Right lobe of liver (tissue), 6 donors: ENCODE measurements at regions not wholly inside any gene's neighbourhood (a gene's known extent, or its start where the extent isn't known, plus 50 kb on each side); places are given as distances from the start of the nearest gene placed in this dataset.

ENCODE experiments used
- ATAC-seq, 4 donors: fragments of 200-7000 bp; cut with Tn5 transposase; one replicate each; pipeline ENCODE4 v1.9.1; 2020; ENCODE audit warnings: mild to moderate bottlenecking in 4 of 4, moderate library complexity in 4 of 4
- DNase-seq, 3 donors: peaks; one replicate each; pipeline ENCODE4 v3.0.0-alpha.2; 2020
- H3K27ac ChIP-seq, 3 donors: fragments of 200-600 bp; one replicate each; pipeline ENCODE4 v1.8.0; 2022
- H3K27me3 ChIP-seq, 2 donors: fragments of 200-600 bp; one replicate each; pipeline ENCODE4 v1.8.0; 2022
- H3K36me3 ChIP-seq, 4 donors: fragments of 200-600 bp; sonication (generic) in 1 of 4; one replicate each; pipeline versions ENCODE4 v1.5.1 to v1.8.0; 2017 to 2022; ENCODE audit warnings: control low read depth in 1 of 4
- H3K4me1 ChIP-seq, 4 donors: fragments of 200-600 bp; sonication (generic) in 1 of 4; one replicate each; pipeline versions ENCODE4 v1.5.1 to v1.8.0; 2017 to 2022; ENCODE audit warnings: control low read depth in 1 of 4
- H3K4me3 ChIP-seq, 3 donors: fragments of 200-600 bp; one replicate each; pipeline ENCODE4 v1.8.0; 2022
- H3K9me3 ChIP-seq, 4 donors: fragments of 200-600 bp; sonication (generic) in 1 of 4; one replicate each; pipeline versions ENCODE4 v1.5.1 to v1.8.0; 2017 to 2022; ENCODE audit warnings: control low read depth in 1 of 4
- CTCF ChIP-seq, 4 donors: fragments of 200-600 bp in 3 of 4; fragments of 450-650 bp in 1 of 4; IDR thresholded peaks; one replicate each; pipeline versions ENCODE4 v1.5.1 to v1.8.0; 2016 to 2022; ENCODE audit warnings: antibody characterized with exemption in 4 of 4, mild to moderate bottlenecking in 2 of 4
- POLR2A ChIP-seq: fragments of 450-650 bp; IDR thresholded peaks from one replicate; pipeline ENCODE4 v1.6.1; 2017; ENCODE audit warnings: antibody characterized with exemption, mild to moderate bottlenecking
- WGBS: methylation state at CpG from one replicate; pipeline ENCODE4 v1.1.6; 2018; ENCODE audit warnings: low coverage, low lambda C conversion rate; ENCODE audit not compliant: insufficient coverage; ENCODE audit errors: missing lambda C conversion rate; 5-methylcytosine and 5-hydroxymethylcytosine counted together
- intact Hi-C, 2 donors: fragments of 100-400 bp; cut with DNase I; formaldehyde crosslinking; loops; one replicate each; pipeline versions ENCODE4 v1.11.2 to v1.14.1; 2022
- donor health status: DM: no; HTN: yes; CAD: no.
- donor health status: DM: no; HTN: no; CAD: no.
- donor health status: DM: no; HTN: no; CAD: no.
- donor health status: DM: no; HTN: yes; CAD: no.
- donor health status: DM: no; HTN: yes; CAD: no.

- Histone ChIP-seq H3K36me3 (no peaks in the 10 kb centered on the region), H3K27me3 (no peaks in the 10 kb centered on the region), H3K4me1 (no peaks in the 10 kb centered on the region), H3K27ac (no peak overlapping the region), H3K9me3 (no peaks in the 10 kb centered on the region), H3K4me3 (no peak overlapping the region)
- ATAC-seq (no peak), DNase-seq (no peak)
- intact Hi-C loops, result no loop called here
- no peak for TF ChIP-seq POLR2A
- 83% methylated on average over 3 of the region's 5 CpGs for WGBS
Observed at GRCh38 chr2:64287202-64287740, 143.1 kb upstream of the PELI1 start.

GRCh38 chr2:64288321-64289193 is 144.3 kb upstream of the PELI1 start:
- no peak overlapping the region for H3K27ac ChIP-seq
- no peak for ATAC-seq
- TF ChIP-seq POLR2A (no peak), CTCF (IDR thresholded peaks at IDR 0.05) (no peak)

GRCh38 chr2:64289251-64289650 is 145.0 kb upstream of the PELI1 start:
- no peak for DNase-seq
- Histone ChIP-seq H3K9me3 (no peaks in the 10 kb centered on the region), H3K27me3 (no peaks in the 10 kb centered on the region), H3K4me3 (no peak overlapping the region), H3K4me1 (no peaks in the 10 kb centered on the region), H3K27ac (no peak overlapping the region), H3K36me3 (no peaks in the 10 kb centered on the region)
- 59% methylated on average over 5 of the region's 5 CpGs for WGBS
- TF ChIP-seq CTCF (IDR thresholded peaks at IDR 0.05), result no peak
- TF ChIP-seq POLR2A, result no peak
- intact Hi-C loops, result no loop called here
- ATAC-seq, result no peak

More at GRCh38 chr2:64288321-64289193, 144.3 kb upstream of the PELI1 start:
- H3K27me3 ChIP-seq, result no peaks in the 10 kb centered on the region
- no peak for DNase-seq
- H3K36me3 ChIP-seq, result no peaks in the 10 kb centered on the region
- H3K9me3 ChIP-seq, result no peaks in the 10 kb centered on the region
- H3K4me1 ChIP-seq, result no peaks in the 10 kb centered on the region
- no peak overlapping the region for H3K4me3 ChIP-seq
- WGBS, result 55% methylated on average over 3 of the region's 13 CpGs
- intact Hi-C loops, result no loop called here

GRCh38 chr2:64289737-64290136 is 145.5 kb upstream of the PELI1 start:
- Histone ChIP-seq H3K27me3 (no peaks in the 10 kb centered on the region), H3K9me3 (no peaks in the 10 kb centered on the region), H3K4me3 (no peak overlapping the region), H3K4me1 (no peaks in the 10 kb centered on the region), H3K27ac (no peak overlapping the region), H3K36me3 (no peaks in the 10 kb centered on the region)
- WGBS, result 89% methylated on average over 1 of the region's 1 CpG
- ATAC-seq (no peak), DNase-seq (no peak)
- TF ChIP-seq CTCF (IDR thresholded peaks at IDR 0.05) (no peak), POLR2A (no peak)
- intact Hi-C loops, result no loop called here

- Histone ChIP-seq H3K27ac (no peak overlapping the region), H3K4me3 (no peak overlapping the region), H3K36me3 (no peaks in the 10 kb centered on the region), H3K9me3 (no peaks in the 10 kb centered on the region), H3K27me3 (no peaks in the 10 kb centered on the region), H3K4me1 (no peaks in the 10 kb centered on the region)
- no peak for ATAC-seq
- 100% methylated on average over 1 of the region's 1 CpG for WGBS
- DNase-seq, result no peak
- intact Hi-C loops, result no loop called here
- TF ChIP-seq POLR2A (no peak), CTCF (IDR thresholded peaks at IDR 0.05) (no peak)
Observed at GRCh38 chr2:64291181-64291580, 147.0 kb upstream of the PELI1 start.
